ENCODE measurements at regions not wholly inside any gene's neighbourhood (a gene's known extent, or its start where the extent isn't known, plus 50 kb on each side); places are given as distances from the start of the nearest gene placed in this dataset.

DNA sequence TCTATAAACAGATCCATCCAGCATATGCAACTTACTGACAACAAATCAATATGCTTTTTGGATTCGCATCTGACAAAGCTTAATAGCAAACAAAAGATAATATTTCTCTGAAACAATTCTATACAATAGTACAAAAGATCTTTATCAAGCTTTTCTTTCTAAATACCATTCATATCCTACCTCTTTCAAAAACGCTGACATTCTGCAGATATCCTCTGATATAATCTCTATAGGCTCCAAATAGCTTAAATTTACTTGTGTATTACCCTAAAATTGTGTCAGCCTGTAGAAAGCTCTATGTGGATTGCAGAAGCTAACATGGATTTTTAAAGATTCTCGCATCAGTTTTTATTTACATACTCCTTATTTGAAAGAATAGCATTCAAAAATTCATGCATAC lies 260.6 kb downstream of the GASK1B start:
- ChIA-PET CTCF (no interaction called here), POLR2A (no interaction called here)
- no peaks in the 10 kb centered on the region for H3K36me3 ChIP-seq (ENCODE audit: control insufficient read depth in 2 of 2, insufficient read depth in 1 of 2, low read length in 2 of 2)
- TF ChIP-seq, protein P1, sequence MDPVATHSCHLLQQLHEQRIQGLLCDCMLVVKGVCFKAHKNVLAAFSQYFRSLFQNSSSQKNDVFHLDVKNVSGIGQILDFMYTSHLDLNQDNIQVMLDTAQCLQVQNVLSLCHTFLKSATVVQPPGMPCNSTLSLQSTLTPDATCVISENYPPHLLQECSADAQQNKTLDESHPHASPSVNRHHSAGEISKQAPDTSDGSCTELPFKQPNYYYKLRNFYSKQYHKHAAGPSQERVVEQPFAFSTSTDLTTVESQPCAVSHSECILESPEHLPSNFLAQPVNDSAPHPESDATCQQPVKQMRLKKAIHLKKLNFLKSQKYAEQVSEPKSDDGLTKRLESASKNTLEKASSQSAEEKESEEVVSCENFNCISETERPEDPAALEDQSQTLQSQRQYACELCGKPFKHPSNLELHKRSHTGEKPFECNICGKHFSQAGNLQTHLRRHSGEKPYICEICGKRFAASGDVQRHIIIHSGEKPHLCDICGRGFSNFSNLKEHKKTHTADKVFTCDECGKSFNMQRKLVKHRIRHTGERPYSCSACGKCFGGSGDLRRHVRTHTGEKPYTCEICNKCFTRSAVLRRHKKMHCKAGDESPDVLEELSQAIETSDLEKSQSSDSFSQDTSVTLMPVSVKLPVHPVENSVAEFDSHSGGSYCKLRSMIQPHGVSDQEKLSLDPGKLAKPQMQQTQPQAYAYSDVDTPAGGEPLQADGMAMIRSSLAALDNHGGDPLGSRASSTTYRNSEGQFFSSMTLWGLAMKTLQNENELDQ (tag by site-specific recombination; IDR thresholded peaks at IDR 0.05; ENCODE audit: low read depth) = no peak
- TF ChIP-seq ZNF626 (tag by site-specific recombination; IDR thresholded peaks at IDR 0.05) (no peak), ZNF350 (tag by site-specific recombination; IDR thresholded peaks at IDR 0.05) (no peak), ZNF747 (tag by site-specific recombination; IDR thresholded peaks at IDR 0.05) (no peak), BCL11B (tag by site-specific recombination; IDR thresholded peaks at IDR 0.05; ENCODE audit: low read depth) (no peak), ZNF629 (tag by site-specific recombination; IDR thresholded peaks at IDR 0.05) (no peak), ZNF600 (tag by site-specific recombination; IDR thresholded peaks at IDR 0.05) (no peak), ZNF510 (tag by site-specific recombination; IDR thresholded peaks at IDR 0.05; ENCODE audit: insufficient replicate concordance) (no peak), OSR2 (tag by site-specific recombination; IDR thresholded peaks at IDR 0.05) (no peak), FEZF1 (tag by site-specific recombination; IDR thresholded peaks at IDR 0.05) (no peak), ZBTB7A (tag by site-specific recombination; IDR thresholded peaks at IDR 0.05; ENCODE audit: low read depth) (no peak)
- TF ChIP-seq, protein P2, sequence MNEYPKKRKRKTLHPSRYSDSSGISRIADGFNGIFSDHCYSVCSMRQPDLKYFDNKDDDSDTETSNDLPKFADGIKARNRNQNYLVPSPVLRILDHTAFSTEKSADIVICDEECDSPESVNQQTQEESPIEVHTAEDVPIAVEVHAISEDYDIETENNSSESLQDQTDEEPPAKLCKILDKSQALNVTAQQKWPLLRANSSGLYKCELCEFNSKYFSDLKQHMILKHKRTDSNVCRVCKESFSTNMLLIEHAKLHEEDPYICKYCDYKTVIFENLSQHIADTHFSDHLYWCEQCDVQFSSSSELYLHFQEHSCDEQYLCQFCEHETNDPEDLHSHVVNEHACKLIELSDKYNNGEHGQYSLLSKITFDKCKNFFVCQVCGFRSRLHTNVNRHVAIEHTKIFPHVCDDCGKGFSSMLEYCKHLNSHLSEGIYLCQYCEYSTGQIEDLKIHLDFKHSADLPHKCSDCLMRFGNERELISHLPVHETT (tag by site-specific recombination; IDR thresholded peaks at IDR 0.05) = no peak
- TF ChIP-seq, protein P3, sequence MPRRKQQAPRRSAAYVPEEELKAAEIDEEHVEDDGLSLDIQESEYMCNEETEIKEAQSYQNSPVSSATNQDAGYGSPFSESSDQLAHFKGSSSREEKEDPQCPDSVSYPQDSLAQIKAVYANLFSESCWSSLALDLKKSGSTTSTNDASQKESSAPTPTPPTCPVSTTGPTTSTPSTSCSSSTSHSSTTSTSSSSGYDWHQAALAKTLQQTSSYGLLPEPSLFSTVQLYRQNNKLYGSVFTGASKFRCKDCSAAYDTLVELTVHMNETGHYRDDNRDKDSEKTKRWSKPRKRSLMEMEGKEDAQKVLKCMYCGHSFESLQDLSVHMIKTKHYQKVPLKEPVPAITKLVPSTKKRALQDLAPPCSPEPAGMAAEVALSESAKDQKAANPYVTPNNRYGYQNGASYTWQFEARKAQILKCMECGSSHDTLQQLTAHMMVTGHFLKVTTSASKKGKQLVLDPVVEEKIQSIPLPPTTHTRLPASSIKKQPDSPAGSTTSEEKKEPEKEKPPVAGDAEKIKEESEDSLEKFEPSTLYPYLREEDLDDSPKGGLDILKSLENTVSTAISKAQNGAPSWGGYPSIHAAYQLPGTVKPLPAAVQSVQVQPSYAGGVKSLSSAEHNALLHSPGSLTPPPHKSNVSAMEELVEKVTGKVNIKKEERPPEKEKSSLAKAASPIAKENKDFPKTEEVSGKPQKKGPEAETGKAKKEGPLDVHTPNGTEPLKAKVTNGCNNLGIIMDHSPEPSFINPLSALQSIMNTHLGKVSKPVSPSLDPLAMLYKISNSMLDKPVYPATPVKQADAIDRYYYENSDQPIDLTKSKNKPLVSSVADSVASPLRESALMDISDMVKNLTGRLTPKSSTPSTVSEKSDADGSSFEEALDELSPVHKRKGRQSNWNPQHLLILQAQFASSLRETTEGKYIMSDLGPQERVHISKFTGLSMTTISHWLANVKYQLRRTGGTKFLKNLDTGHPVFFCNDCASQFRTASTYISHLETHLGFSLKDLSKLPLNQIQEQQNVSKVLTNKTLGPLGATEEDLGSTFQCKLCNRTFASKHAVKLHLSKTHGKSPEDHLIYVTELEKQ (tag by site-specific recombination; IDR thresholded peaks at IDR 0.05; ENCODE audit: borderline replicate concordance) = no peak
- no peak overlapping the region for H3K4me3 ChIP-seq (ENCODE audit: low read depth, low read length)
- H3K27ac ChIP-seq (ENCODE audit: extremely low read depth, low read depth, low read length) = no peak overlapping the region
- H3K9me3 ChIP-seq (ENCODE audit: control insufficient read depth, insufficient read depth, low read depth, low read length) = no peaks in the 10 kb centered on the region
- H3K4me1 ChIP-seq (ENCODE audit: control insufficient read depth, insufficient read depth, low read length) = no peaks in the 10 kb centered on the region

DNA sequence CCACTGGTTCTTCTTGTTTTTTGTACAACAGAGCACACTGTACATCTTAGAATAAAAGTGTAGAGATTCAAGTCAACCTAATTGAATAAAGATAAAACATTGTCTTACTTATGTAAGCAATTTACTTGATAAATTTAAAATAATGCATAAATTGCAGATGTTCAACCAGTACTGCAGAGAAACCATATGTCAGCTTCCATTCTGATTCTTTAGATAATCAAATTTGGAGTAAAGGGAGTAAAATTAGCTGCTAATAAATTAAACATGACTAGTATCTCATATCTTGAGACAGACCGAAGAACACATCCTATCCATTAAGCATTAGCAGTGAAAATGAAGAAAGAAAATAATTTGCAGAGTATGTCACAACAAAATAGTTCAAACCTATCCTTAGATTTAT lies 261.2 kb downstream of the GASK1B start:
- Histone ChIP-seq H3K9me3 (ENCODE audit: control insufficient read depth, insufficient read depth, low read depth, low read length) (no peaks in the 10 kb centered on the region), H3K27ac (ENCODE audit: extremely low read depth, low read depth, low read length) (no peak overlapping the region), H3K4me3 (ENCODE audit: low read depth, low read length) (no peak overlapping the region), H3K36me3 (ENCODE audit: control insufficient read depth in 2 of 2, insufficient read depth in 1 of 2, low read length in 2 of 2) (no peaks in the 10 kb centered on the region), H3K4me1 (ENCODE audit: control insufficient read depth, insufficient read depth, low read length) (no peaks in the 10 kb centered on the region)
- POLR2A ChIA-PET = no interaction called here
- CTCF ChIA-PET = no interaction called here
- no peak for TF ChIP-seq MEIS1 (CRISPR knock-in tag; IDR thresholded peaks at IDR 0.05; ENCODE audit: borderline replicate concordance)
- no peak for TF ChIP-seq ZNF248 (tag by site-specific recombination; IDR thresholded peaks at IDR 0.05)
- TF ChIP-seq, protein P4, sequence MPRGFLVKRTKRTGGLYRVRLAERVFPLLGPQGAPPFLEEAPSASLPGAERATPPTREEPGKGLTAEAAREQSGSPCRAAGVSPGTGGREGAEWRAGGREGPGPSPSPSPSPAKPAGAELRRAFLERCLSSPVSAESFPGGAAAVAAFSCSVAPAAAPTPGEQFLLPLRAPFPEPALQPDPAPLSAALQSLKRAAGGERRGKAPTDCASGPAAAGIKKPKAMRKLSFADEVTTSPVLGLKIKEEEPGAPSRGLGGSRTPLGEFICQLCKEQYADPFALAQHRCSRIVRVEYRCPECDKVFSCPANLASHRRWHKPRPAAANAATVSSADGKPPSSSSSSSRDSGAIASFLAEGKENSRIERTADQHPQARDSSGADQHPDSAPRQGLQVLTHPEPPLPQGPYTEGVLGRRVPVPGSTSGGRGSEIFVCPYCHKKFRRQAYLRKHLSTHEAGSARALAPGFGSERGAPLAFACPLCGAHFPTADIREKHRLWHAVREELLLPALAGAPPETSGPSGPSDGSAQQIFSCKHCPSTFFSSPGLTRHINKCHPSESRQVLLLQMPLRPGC (tag by site-specific recombination; IDR thresholded peaks at IDR 0.05) = no peak
- TF ChIP-seq ZNF274 (IDR thresholded peaks at IDR 0.05; ENCODE audit: low read length) = no peak
- no peak for TF ChIP-seq ZNF274 (tag by site-specific recombination; IDR thresholded peaks at IDR 0.05; ENCODE audit: borderline replicate concordance)
- TF ChIP-seq, protein P5, sequence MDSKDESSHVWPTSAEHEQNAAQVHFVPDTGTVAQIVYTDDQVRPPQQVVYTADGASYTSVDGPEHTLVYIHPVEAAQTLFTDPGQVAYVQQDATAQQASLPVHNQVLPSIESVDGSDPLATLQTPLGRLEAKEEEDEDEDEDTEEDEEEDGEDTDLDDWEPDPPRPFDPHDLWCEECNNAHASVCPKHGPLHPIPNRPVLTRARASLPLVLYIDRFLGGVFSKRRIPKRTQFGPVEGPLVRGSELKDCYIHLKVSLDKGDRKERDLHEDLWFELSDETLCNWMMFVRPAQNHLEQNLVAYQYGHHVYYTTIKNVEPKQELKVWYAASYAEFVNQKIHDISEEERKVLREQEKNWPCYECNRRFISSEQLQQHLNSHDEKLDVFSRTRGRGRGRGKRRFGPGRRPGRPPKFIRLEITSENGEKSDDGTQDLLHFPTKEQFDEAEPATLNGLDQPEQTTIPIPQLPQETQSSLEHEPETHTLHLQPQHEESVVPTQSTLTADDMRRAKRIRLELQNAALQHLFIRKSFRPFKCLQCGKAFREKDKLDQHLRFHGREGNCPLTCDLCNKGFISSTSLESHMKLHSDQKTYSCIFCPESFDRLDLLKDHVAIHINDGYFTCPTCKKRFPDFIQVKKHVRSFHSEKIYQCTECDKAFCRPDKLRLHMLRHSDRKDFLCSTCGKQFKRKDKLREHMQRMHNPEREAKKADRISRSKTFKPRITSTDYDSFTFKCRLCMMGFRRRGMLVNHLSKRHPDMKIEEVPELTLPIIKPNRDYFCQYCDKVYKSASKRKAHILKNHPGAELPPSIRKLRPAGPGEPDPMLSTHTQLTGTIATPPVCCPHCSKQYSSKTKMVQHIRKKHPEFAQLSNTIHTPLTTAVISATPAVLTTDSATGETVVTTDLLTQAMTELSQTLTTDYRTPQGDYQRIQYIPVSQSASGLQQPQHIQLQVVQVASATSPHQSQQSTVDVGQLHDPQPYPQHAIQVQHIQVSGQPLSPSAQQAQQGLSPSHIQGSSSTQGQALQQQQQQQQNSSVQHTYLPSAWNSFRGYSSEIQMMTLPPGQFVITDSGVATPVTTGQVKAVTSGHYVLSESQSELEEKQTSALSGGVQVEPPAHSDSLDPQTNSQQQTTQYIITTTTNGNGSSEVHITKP (tag by site-specific recombination; IDR thresholded peaks at IDR 0.05) = no peak
- no peak for TF ChIP-seq ZSCAN30 (tag by site-specific recombination; IDR thresholded peaks at IDR 0.05)
- TF ChIP-seq SP7 (tag by site-specific recombination; IDR thresholded peaks at IDR 0.05) = no peak
- no peak for TF ChIP-seq ZEB2 (tag by site-specific recombination; IDR thresholded peaks at IDR 0.05)
- no peak for TF ChIP-seq ZNF23 (tag by site-specific recombination; IDR thresholded peaks at IDR 0.05; ENCODE audit: borderline replicate concordance)
- no peak for TF ChIP-seq TCF7L2 (IDR thresholded peaks at IDR 0.05; ENCODE audit: borderline replicate concordance, low read depth, low read length)
